ENCODE measurements at regions not wholly inside any gene's neighbourhood (a gene's known extent, or its start where the extent isn't known, plus 50 kb on each side); places are given as distances from the start of the nearest gene placed in this dataset.

GRCh38 chr12:60194678-60195077, 598.8 kb downstream of the SLC16A7 start:
- TF ChIP-seq CTCF (IDR thresholded peaks at IDR 0.05): no peak
- no peak for TF ChIP-seq POLR2A (IDR thresholded peaks at IDR 0.05)
